ENCODE measurements at regions not wholly inside any gene's neighbourhood (a gene's known extent, or its start where the extent isn't known, plus 50 kb on each side); places are given as distances from the start of the nearest gene placed in this dataset.
"Not testable (repeated sequence)": the region's sequence is repeated elsewhere in the genome, so short reads cannot be mapped to it uniquely, and the experiment has no call there.

DNA sequence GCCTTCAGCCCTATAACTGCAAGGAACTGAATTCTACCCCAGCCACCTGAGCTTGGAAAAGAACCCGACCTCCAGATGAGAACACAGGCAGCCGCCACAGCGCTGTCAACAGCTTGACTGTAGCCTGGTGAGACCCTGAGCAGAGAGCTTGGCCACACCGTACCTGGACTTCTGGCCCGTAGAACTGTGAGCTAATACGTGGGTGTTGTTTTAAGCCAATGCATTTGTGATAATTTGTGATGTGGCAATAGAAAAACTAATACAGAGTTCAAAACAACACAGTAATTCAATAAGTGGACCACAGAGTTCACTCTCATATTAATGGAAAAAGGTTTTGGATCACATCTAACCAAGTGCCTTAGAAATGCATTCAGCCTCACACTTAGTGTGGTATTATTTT lies 96.6 kb upstream of the TBL1X start:
- no peak for DNase-seq (ENCODE audit: low read depth)
- TF ChIP-seq, protein P1, sequence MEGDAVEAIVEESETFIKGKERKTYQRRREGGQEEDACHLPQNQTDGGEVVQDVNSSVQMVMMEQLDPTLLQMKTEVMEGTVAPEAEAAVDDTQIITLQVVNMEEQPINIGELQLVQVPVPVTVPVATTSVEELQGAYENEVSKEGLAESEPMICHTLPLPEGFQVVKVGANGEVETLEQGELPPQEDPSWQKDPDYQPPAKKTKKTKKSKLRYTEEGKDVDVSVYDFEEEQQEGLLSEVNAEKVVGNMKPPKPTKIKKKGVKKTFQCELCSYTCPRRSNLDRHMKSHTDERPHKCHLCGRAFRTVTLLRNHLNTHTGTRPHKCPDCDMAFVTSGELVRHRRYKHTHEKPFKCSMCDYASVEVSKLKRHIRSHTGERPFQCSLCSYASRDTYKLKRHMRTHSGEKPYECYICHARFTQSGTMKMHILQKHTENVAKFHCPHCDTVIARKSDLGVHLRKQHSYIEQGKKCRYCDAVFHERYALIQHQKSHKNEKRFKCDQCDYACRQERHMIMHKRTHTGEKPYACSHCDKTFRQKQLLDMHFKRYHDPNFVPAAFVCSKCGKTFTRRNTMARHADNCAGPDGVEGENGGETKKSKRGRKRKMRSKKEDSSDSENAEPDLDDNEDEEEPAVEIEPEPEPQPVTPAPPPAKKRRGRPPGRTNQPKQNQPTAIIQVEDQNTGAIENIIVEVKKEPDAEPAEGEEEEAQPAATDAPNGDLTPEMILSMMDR (conservative IDR thresholded peaks at IDR 0.05; ENCODE audit: low read depth, low read length): no peak
- no peak overlapping the region for H3K4me3 ChIP-seq (ENCODE audit: low read length)

DNA sequence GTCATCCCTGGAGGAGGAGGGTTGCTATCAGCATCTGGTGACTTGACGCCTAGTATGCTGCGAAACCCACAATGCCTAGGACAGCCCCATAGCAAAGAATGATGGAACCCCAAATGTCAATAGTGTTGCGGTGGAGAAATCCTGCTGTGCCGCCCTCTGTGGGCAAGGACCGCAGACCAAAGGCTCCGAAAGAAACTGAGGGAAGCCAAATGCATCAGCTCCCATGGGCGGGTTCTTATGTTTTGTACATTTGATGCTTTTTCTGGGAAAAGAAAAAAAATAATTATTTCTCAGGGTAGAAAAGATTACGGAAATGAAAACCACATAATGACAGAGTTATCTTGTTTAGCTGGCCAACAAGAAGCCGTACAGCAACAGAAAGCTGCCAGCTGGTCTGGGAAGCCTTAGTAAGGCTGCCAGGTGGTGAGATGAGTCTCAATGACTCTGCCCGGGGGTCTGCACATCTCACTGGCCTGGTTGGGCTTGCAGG lies 95.0 kb upstream of the TBL1X start:
- TF ChIP-seq, protein P1 (conservative IDR thresholded peaks at IDR 0.05; ENCODE audit: low read depth, low read length): no peak
- DNase-seq (ENCODE audit: low read depth): no peak

DNA sequence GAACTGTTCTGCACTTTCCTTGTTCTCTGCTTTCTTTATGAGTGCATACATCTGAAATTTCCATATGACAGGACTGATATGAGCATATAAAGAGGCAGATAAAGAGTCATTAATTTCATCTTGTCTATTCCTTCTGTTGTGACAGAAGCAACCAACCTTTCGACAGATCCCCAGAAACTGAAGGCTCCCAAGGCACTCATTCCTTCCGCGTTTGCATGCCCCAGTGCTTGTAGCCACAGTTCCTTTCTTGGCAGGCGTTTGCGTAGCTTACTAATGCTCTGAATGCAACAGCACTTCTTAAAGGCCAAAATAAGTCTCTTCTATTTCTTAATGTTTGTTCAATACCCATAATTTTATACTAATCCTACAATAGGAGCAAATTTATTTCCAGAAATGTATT lies 94.0 kb upstream of the TBL1X start:
- no peak overlapping the region for H3K4me3 ChIP-seq (ENCODE audit: low read length)
- TF ChIP-seq, protein P1 (conservative IDR thresholded peaks at IDR 0.05; ENCODE audit: low read depth, low read length): no peak
- DNase-seq (ENCODE audit: low read depth): no peak

More for the DNA sequence above, 95.0 kb upstream of the TBL1X start:
- H3K4me3 ChIP-seq (ENCODE audit: low read length): no peak overlapping the region

DNA sequence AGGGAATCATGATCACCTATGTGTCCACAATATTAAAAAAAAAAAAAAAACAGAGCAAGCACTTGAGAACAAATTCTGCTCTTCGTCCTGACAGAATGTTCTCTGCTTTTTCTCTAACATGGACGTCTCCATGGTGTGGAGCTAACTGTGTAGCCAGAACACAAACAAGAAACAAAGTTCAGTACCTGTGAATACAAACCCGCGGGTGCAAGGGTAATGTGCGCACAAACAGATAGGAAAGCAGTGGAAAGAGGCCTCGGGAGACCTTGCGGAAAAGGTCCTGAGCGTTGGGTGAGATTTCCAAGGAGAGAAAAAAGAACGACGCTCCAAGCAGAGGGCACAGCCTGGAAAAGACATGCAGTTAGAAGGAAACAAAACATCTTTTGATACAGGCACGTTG lies 92.0 kb upstream of the TBL1X start:
- DNase-seq (ENCODE audit: low read depth): no peak
- no peak overlapping the region for H3K4me3 ChIP-seq (ENCODE audit: low read length)
- TF ChIP-seq, protein P1 (conservative IDR thresholded peaks at IDR 0.05; ENCODE audit: low read depth, low read length): no peak

DNA sequence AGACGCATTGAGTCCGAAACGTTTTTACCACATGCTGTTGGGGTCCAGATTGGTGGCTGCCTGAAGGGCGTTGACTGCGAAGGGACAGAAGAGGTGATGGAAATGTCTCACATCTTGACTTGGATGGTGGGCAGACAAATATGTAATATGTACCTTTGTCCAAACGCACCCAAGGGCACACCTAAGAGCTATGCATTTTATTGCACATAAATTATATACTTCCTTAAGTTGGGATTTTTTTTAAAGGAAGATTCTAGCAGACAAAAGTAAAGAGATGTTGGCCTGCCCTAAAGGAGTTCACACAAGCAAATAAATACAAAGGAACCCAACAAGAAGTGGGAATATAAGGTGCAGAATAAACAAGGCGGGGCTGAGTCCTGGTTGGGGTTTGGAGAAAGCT lies 91.1 kb upstream of the TBL1X start:
- no peak for DNase-seq (ENCODE audit: low read depth)
- no peak overlapping the region for H3K4me3 ChIP-seq (ENCODE audit: low read length)
- TF ChIP-seq, protein P1 (conservative IDR thresholded peaks at IDR 0.05; ENCODE audit: low read depth, low read length): no peak

DNA sequence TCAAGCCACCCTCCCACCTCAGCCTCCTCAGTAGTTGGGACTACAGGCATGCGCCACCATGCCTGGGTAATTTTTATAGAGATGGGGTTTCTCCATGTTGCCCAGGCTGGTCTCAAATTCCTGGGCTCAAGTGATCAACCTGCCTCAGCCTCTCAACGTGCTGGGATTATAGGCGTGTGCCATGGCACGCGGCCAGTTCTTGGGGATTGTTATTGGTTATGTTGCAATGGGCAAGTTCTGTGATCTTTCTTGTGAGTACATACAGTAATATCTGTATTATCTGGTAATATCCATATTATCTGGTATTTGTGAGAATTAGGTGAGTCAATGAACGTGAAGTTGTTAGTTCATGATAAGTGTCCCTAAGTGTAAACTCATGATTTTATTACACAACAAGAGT lies 90.3 kb upstream of the TBL1X start:
- TF ChIP-seq, protein P1 (conservative IDR thresholded peaks at IDR 0.05; ENCODE audit: low read depth, low read length): no peak
- no peak overlapping the region for H3K4me3 ChIP-seq (ENCODE audit: low read length)
- DNase-seq (ENCODE audit: low read depth): peak; percentile 22

DNA sequence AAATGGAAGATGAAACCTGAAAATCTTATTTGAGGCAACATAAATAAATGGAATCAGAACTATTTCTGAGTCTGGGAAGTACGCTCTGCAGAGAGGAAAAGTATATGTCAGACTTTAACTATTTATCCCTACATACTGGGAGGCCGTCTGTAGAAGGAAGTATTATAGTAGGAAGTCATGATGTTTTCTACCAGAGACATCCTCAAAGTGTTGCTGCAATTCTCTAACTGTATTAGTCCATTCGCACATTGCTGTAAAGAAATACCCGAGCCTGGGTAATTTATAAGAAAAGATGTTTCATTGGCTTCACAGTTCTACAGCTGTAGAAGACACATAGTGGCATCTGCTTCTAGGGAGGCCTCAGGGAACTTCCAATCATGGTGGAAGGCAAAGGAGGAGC lies 88.7 kb upstream of the TBL1X start:
- no peak for DNase-seq (ENCODE audit: low read depth)
- H3K4me3 ChIP-seq (ENCODE audit: low read length): no peak overlapping the region
- TF ChIP-seq, protein P1 (conservative IDR thresholded peaks at IDR 0.05; ENCODE audit: low read depth, low read length): no peak

DNA sequence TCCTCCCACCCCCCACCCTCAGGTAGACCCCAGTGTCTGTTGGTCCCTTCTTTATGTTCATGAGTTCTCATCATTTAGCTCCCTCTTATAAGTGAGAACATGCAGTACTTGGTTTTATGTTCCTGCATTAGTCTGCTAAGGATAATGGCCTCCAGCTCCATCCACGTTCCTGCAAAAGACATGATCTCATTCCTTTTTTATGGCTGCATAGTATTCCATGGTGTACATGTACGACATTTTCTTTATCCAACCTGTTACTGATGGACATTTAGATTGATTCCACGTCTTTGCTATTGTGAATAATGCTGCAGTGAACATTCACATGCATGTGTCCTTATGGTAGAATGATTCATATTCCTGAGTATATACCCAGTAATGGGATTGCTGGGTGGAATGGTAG lies 87.6 kb upstream of the TBL1X start:
- H3K4me3 ChIP-seq (ENCODE audit: low read length); DNase-seq (ENCODE audit: low read depth): not testable (repeated sequence)
